ENCODE measurements at regions not wholly inside any gene's neighbourhood (a gene's known extent, or its start where the extent isn't known, plus 50 kb on each side); places are given as distances from the start of the nearest gene placed in this dataset.

DNA sequence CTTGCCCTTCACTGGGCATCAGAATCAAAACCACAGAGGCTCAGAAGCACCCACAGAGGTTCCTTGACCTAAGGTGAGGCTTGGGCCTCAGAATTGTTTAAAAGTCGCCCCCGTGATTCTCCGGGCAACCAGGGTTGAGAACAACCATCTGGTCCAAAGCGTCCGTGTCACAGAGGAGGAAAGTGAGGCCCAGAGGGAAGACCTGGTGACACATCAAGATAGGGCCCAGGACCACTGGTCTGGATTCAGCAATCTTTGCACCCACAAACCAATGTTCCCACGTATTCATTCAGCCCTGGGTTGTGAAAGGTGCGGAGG is 272.6 kb downstream of the UACA start:
- intact Hi-C loops (cut with micrococcal nuclease): no loop called here
- H3K27me3 ChIP-seq (ENCODE audit: low read depth): peaks cover 18% of the 10 kb centered on the region
- H3K27ac ChIP-seq (replicated peaks): no peak overlapping the region
- no peaks in the 10 kb centered on the region for H3K9me3 ChIP-seq (replicated peaks)
- DNase-seq: no peak
- no peak overlapping the region for H3K4me3 ChIP-seq
- no peaks in the 10 kb centered on the region for H3K36me3 ChIP-seq
- TF ChIP-seq CTCF (IDR thresholded peaks at IDR 0.05; ENCODE audit: borderline replicate concordance): no peak
- H3K4me1 ChIP-seq: no peaks in the 10 kb centered on the region

- no peak for TF ChIP-seq CTCF (IDR thresholded peaks at IDR 0.05; ENCODE audit: borderline replicate concordance)
Measured at GRCh38 chr15:70490148-70490837, 273.1 kb downstream of the UACA start.

GRCh38 chr15:70488941-70489848 is 274.2 kb downstream of the UACA start:
- DNase-seq: no peak
- no peaks in the 10 kb centered on the region for H3K36me3 ChIP-seq
- TF ChIP-seq CTCF (IDR thresholded peaks at IDR 0.05; ENCODE audit: borderline replicate concordance): no peak
- no peak overlapping the region for H3K27ac ChIP-seq (replicated peaks)
- no peaks in the 10 kb centered on the region for H3K9me3 ChIP-seq (replicated peaks)
- no peak overlapping the region for H3K4me3 ChIP-seq
- H3K4me1 ChIP-seq: no peaks in the 10 kb centered on the region
- H3K27me3 ChIP-seq (ENCODE audit: low read depth): peaks cover 18% of the 10 kb centered on the region
- intact Hi-C loops (cut with micrococcal nuclease): loop anchor here (5.0 kb wide), 1 partner anchor 1012 kb away; no protein-coding TSS in a partner anchor

More at GRCh38 chr15:70490148-70490837, 273.1 kb downstream of the UACA start:
- H3K4me3 ChIP-seq: no peak overlapping the region
- H3K27ac ChIP-seq (replicated peaks): no peak overlapping the region
- H3K4me1 ChIP-seq: no peaks in the 10 kb centered on the region
- H3K9me3 ChIP-seq (replicated peaks): no peaks in the 10 kb centered on the region
- intact Hi-C loops (cut with micrococcal nuclease): no loop called here
- no peak for DNase-seq
- H3K36me3 ChIP-seq: no peaks in the 10 kb centered on the region
- peaks cover 18% of the 10 kb centered on the region for H3K27me3 ChIP-seq (ENCODE audit: low read depth)

GRCh38 chr15:70488002-70488605 is 275.3 kb downstream of the UACA start:
- peak; percentile 69 for DNase-seq
- Histone ChIP-seq H3K9me3 (replicated peaks) (no peaks in the 10 kb centered on the region), H3K4me3 (no peak overlapping the region), H3K27me3 (ENCODE audit: low read depth) (peaks cover 18% of the 10 kb centered on the region), H3K36me3 (no peaks in the 10 kb centered on the region), H3K27ac (replicated peaks) (no peak overlapping the region), H3K4me1 (no peaks in the 10 kb centered on the region)
- intact Hi-C loops (cut with micrococcal nuclease): loop anchor here (5.0 kb wide), 1 partner anchor 1011 kb away; no protein-coding TSS in a partner anchor
- TF ChIP-seq CTCF (IDR thresholded peaks at IDR 0.05; ENCODE audit: borderline replicate concordance): peak; percentile 99

DNA sequence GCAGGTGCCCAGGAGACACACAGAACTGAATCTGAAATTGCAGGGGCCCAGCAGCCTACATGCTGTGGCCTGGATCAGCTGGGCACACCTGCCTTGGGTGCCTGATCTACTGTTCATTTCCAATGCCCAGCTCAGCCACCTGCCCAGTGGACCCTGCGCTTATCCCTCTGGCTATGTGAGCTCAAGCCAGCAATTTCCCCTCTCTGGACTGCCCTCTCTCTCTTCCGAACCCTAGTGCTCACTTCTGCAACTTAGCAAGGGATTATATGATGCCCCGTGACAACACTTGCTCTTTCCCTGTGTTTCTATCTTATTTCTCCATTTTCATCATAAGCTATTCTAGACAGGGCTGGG is 276.0 kb downstream of the UACA start:
- Histone ChIP-seq H3K9me3 (replicated peaks) (no peaks in the 10 kb centered on the region), H3K4me1 (no peaks in the 10 kb centered on the region), H3K27ac (replicated peaks) (no peak overlapping the region), H3K27me3 (ENCODE audit: low read depth) (peaks cover 17% of the 10 kb centered on the region), H3K4me3 (no peak overlapping the region), H3K36me3 (no peaks in the 10 kb centered on the region)
- intact Hi-C loops (cut with micrococcal nuclease): loop anchor here (5.0 kb wide), 1 partner anchor 1010 kb away; no protein-coding TSS in a partner anchor
- DNase-seq: no peak
- TF ChIP-seq CTCF (IDR thresholded peaks at IDR 0.05; ENCODE audit: borderline replicate concordance): no peak

All from left ventricle myocardium inferior (tissue), 1 donor.